Hematopoietic multipotent progenitor cell treated with erythropoietin and hydrocortisone succinate and interleukin-3 and kit ligand, for 15 days (in vitro differentiated cells): ENCODE measurements at regions not wholly inside any gene's neighbourhood (a gene's known extent, or its start where the extent isn't known, plus 50 kb on each side); places are given as distances from the start of the nearest gene placed in this dataset.
"Not testable (repeated sequence)": the region's sequence is repeated elsewhere in the genome, so short reads cannot be mapped to it uniquely, and the experiment has no call there.

Experiments
- DNase-seq: peaks from one replicate; pipeline ENCODE4 v3.0.0-alpha.2; 2015; ENCODE audit warnings: low spot score

DNA sequence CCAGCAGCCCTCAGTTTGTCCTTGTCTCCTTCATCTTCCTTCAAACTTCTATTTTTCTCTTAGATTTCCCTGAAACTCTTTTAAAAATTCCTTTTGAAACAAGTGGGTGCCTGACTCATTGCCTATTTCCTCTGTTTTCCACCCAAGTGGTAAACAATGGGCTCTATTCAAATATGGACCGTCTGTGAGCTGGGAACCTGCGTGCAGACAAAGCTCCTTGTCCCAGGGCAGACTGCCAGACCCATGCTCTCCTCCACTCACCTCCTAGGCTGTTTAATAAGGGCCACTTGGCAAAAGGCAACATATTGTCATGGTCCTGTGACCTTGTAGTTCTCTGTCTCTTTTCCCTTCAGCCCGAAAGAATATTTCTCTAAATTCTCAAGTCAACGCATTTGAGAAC lies 332.7 kb upstream of the THBS1 start:
- DNase-seq, result no peak

- DNase-seq, result no peak
These were observed 330.9 kb upstream of the THBS1 start for GRCh38 chr15:39250001-39250400.

- DNase-seq, result no peak
These were observed 330.3 kb upstream of the THBS1 start for GRCh38 chr15:39250460-39251186.

DNA sequence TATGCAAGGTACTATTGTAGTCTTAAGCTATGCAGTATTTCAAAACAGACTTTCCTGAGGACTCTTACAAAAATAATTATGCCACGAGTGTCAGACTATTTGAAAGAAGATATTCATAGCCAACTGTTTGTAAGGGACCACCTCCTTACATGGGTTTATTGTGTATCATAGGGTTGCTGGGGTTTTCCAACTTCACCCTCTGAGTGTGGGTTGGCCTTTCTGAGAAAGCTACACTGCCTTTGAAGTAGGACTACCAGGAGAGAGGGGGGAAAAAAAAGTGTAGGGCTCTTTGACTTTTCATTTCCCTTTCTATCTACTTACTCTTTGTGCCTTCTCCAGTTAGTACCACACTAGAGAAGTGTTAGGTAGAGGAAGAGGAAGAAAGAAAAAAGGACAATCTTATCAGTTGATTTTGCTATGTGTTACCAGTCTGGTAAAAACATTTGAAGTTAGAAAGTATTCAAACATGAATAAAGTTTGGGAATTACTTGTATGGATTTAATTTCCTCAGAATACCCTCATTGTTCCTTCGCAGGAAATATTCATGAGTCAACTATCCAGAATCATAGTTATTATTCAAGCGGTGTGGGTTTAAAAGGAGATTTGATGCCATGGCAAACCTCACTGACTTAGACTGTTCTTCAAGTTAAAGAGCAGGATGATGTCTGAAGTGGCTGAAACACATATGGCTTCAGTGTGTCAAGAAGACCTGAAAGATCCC lies 329.3 kb upstream of the THBS1 start:
- no peak for DNase-seq

- DNase-seq, result no peak
These were observed 328.8 kb upstream of the THBS1 start for GRCh38 chr15:39252134-39252470.

GRCh38 chr15:39253552-39253951 lies 327.3 kb upstream of the THBS1 start:
- no peak for DNase-seq

GRCh38 chr15:39254181-39254580 lies 326.7 kb upstream of the THBS1 start:
- no peak for DNase-seq

GRCh38 chr15:39255760-39256159 lies 325.1 kb upstream of the THBS1 start:
- no peak for DNase-seq

DNA sequence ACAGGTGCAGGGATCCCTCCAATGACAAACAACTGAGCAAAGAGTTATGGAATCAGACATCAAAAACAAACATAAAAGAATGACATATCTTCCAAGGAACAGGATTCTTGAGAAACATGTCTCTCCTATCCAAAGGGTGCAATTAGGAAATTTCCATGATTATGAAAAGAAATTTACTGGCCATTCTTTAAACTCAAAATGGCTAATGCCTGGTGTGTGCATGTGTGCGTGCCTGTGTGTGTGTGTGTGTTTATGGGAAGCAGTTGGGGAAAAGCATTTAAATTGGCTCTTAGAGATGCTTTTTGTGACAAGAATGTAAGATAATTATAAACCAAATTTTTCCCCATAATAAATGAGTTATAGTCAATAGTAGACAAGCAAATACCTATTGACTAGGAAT lies 320.5 kb upstream of the THBS1 start:
- DNase-seq, result no peak

DNA sequence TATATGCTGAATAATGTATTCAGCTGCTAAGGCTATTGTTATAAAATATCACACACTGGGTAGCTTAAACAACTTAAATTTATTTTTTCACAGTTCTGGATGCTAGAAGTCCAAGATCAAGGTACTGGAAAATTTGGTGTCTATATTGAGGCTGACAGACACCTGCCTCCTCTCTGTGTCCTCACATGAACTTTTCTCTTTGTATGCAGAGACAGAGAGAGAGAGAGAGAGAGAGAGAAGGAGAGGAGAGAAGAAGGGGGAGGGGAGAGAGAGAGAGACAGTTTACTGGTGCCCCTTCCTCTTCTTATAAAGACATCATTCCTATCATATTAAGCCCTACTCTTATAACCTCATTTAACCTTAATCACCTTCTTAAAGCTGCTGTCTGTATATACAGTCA lies 320.1 kb upstream of the THBS1 start:
- no peak for DNase-seq

DNA sequence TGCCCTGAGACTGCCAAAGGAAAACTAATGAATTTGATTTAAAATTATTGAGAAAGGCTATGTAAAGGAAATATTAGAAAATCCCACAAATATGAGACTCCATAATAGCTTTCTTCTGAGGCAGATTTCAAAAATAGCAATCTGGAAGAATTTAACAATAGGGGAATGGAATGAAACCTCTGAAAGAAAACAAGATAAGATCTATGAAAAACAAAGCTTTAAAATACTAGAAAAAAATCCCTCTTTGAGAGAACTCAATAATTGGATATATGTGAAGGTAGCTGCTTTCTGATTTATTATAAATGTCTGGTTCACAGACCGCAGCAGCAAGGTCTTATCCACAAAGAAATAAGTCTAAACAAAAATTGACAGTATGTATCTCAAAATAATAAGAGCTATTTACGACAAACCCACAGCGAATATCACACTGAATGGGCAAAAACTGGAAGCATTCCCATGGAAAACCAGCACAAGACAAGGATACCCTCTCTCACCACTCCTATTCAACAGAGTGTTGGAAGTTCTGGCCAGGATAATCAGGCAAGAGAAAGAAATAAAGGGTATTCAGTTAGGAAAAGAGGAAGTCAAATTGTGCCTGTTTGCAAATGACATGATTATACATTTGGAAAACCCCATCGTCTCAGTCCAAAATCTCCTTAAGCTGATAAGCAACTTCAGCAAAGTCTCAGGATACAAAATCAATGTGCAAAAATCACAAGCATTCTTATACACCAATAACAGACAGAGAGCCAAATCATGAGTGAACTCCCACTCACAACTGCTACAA lies 319.3 kb upstream of the THBS1 start:
- DNase-seq, result not testable (repeated sequence)

DNA sequence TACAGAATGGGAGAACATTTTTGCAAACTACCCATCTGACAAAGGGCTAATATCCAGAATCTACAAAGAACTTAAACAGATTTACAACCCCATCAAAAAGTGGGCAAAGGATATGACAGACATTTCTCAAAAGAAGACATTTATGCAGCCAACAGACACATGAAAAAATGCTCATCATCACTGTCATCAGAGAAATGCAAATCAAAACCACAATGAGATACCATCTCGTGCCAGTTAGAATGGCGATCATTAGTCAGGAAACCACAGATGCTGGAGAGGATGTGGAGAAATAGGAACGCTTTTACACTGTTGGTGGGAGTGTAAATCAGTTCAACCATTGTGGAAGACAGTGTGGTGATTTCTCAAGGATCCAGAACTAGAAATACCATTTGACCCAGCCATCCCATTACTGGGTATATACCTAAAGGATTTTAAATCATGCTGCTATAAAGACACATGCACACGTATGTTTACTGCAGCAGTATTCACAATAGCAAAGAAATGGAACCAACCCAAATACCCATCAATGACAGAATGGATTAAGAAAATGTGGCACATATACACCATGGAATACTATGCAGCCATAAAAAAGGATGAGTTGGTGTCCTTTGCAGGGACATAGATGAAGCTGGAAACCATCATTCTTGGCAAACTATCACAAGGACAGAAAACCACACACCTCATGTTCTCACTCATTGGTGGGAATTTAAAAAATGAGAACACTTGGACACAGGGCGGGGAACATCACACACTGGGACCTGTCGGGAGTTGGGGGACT lies 317.7 kb upstream of the THBS1 start:
- DNase-seq, result not testable (repeated sequence)

GRCh38 chr15:39265261-39265660 lies 315.6 kb upstream of the THBS1 start:
- DNase-seq, result no peak

- no peak for DNase-seq
These were observed 314.0 kb upstream of the THBS1 start for GRCh38 chr15:39266890-39267289.

- DNase-seq, result no peak
These were observed 313.2 kb upstream of the THBS1 start for GRCh38 chr15:39267685-39268084.

DNA sequence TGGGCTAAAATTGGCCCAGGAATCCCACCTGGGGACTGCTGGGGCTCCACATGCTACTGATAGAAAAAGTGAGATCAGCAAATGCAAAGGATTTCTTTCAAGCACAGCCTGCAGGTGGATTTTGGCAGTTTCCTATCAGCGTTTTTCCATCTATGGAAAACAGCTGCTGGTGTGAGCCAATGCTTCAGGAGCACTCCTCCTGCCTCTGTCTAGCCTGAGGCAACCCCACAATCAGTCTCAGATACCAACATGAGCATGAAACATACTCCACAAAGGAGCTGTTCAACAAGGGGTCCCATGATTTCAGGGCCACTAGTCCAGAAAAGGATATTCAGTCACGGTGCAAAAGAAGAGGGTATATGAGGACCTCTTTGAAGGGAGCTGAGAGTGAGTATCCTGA lies 311.5 kb upstream of the THBS1 start:
- DNase-seq, result no peak

DNA sequence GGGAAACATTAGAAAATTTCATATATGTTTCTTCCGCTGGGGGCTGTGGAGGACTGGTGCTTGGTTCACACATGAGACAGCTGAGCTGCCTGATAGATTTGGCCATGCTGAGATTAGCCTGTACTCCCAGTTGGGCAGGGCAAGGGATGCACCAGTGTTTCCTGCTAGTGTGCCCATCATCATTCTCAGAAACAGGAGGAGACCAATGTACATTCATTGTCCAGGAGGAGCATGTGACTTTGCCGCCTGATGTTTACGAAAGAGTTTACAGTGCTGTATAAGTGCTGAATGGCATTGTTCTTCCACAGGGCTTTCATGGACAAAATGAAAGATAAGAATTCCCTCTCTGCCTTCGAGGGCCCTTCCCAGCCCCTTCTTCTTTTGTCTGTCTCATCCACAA lies 311.1 kb upstream of the THBS1 start:
- DNase-seq, result no peak

DNA sequence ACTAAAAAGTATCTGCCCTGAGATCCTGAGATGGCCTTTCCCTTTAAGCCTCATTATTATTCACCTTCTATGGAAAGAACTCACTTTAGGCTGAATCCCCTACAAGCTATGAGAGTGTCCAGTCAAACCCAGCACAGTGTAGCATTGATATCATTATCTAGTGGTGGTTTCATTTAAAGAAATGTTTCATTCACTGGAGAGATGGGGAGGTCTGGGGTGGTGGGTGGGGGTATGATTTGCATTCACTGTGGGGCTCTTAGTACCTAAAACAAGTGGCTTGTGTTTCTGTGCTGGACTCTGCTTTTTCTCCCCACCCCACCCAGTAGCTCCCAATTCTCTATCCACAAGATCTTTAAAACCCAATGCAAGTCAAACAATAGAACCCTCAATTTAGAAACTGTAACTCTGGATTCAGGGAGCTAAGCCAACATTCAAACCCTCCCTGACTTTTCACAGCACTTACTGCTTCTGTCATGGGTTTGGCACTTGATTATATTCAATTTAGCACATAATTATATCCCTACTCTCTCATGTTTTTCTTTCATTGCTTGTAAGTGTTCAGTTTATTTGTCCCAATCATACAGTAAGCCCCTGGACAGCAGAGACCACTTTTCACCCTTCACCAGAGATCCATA lies 310.5 kb upstream of the THBS1 start:
- DNase-seq, result no peak

DNA sequence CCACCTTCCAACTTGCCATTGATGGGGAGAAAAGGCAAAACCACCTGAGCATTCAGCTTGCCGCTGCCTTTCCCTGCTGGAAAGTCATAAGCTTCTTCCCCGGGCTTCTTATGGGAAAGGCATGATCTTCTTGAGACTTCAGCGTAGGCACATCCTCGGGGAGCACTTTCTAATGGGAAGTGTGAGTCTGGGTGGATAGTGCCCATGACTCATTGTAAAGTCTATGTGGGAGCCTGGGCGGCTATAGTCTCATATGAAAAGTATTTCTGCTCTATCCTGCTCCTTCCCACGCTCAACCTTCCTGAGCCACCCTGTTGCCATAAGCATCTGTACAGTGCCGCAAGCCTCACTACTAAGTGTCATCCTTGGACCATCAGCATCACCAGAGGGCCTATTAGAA lies 309.9 kb upstream of the THBS1 start:
- no peak for DNase-seq

DNA sequence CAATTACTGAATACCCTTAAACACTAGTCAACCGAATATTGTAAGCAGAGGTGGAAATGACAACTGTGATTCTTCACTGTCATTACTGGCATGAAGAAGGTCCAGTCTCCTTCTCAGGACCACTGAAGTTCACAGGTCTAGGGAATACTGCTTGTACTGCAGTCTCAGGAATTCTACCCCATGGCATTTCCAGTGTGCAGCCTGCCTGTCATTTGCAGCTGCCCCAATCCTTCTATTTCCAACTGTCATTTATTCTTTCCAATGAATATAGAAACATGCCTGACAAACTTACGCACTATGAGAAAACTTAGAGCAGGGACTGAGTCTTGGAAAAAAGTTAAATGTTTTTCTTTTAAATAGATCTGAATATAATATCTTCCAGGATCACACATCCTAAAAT lies 308.0 kb upstream of the THBS1 start:
- no peak for DNase-seq

- no peak for DNase-seq
These were observed 307.0 kb upstream of the THBS1 start for GRCh38 chr15:39273717-39274411.
